KBM-7 (cell line): ENCODE measurements at regions not wholly inside any gene's neighbourhood (a gene's known extent, or its start where the extent isn't known, plus 50 kb on each side); places are given as distances from the start of the nearest gene placed in this dataset.
A peak's percentile ranks its signal among the peaks of the same experiment; 100 is the strongest.
"Not testable (repeated sequence)": the region's sequence is repeated elsewhere in the genome, so short reads cannot be mapped to it uniquely, and the experiment has no call there.

Experiments
- DNase-seq: peaks from one replicate; pipeline ENCODE4 v3.0.0-alpha.2; 2015
- in situ Hi-C: fragments of 300-500 bp; cut with MboI; formaldehyde crosslinking; loops from 2 replicates; pipeline ENCODE4 v1.14.3; 2020; ENCODE audit warnings: low sequenced_read_pairs, low pct_unique_long_range_greater_than_20kb, mixed read lengths

GRCh38 chr13:55992145-55992544 is 1148.6 kb upstream of the PRR20A start:
- DNase-seq = no peak
- in situ Hi-C loops = no loop called here

GRCh38 chr13:55999709-56000108 is 1141.0 kb upstream of the PRR20A start:
- DNase-seq = peak; percentile 2
- in situ Hi-C loops = no loop called here

- in situ Hi-C loops = no loop called here
- DNase-seq = no peak
Observed at GRCh38 chr13:56009418-56009817, 1131.3 kb upstream of the PRR20A start.

- no peak for DNase-seq
- in situ Hi-C loops = no loop called here
Observed at GRCh38 chr13:56012644-56013043, 1128.1 kb upstream of the PRR20A start.

GRCh38 chr13:56015919-56016318 is 1124.8 kb upstream of the PRR20A start:
- in situ Hi-C loops = no loop called here
- DNase-seq = no peak

GRCh38 chr13:56019606-56020005 is 1121.1 kb upstream of the PRR20A start:
- DNase-seq = no peak
- in situ Hi-C loops = no loop called here

- DNase-seq = no peak
- in situ Hi-C loops = no loop called here
Observed at GRCh38 chr13:56020425-56020824, 1120.3 kb upstream of the PRR20A start.

- in situ Hi-C loops = no loop called here
Observed at GRCh38 chr13:56039992-56040391, 1100.7 kb upstream of the PRR20A start.

GRCh38 chr13:56066321-56066720 is 1074.4 kb upstream of the PRR20A start:
- in situ Hi-C loops = no loop called here
- no peak for DNase-seq

More at GRCh38 chr13:56039992-56040391, 1100.7 kb upstream of the PRR20A start:
- no peak for DNase-seq

GRCh38 chr13:56102641-56103040 is 1038.1 kb upstream of the PRR20A start:
- in situ Hi-C loops = no loop called here
- DNase-seq = no peak

GRCh38 chr13:56110751-56111150 is 1030.0 kb upstream of the PRR20A start:
- DNase-seq = no peak
- in situ Hi-C loops = no loop called here

GRCh38 chr13:56134524-56134923 is 1006.2 kb upstream of the PRR20A start:
- in situ Hi-C loops = no loop called here
- no peak for DNase-seq

- in situ Hi-C loops = no loop called here
- DNase-seq = no peak
Observed at GRCh38 chr13:56166864-56167263, 973.9 kb upstream of the PRR20A start.

GRCh38 chr13:56168581-56168980 is 972.1 kb upstream of the PRR20A start:
- in situ Hi-C loops = no loop called here
- DNase-seq = no peak

- in situ Hi-C loops = no loop called here
- DNase-seq = no peak
Observed at GRCh38 chr13:56173346-56173745, 967.4 kb upstream of the PRR20A start.

- no peak for DNase-seq
- in situ Hi-C loops = no loop called here
Observed at GRCh38 chr13:56182598-56182997, 958.1 kb upstream of the PRR20A start.

GRCh38 chr13:56187331-56187730 is 953.4 kb upstream of the PRR20A start:
- in situ Hi-C loops = no loop called here
- DNase-seq = no peak

- in situ Hi-C loops, DNase-seq: not testable (repeated sequence)
Observed at GRCh38 chr13:56188582-56188981, 952.1 kb upstream of the PRR20A start.

GRCh38 chr13:56189439-56189838 is 951.3 kb upstream of the PRR20A start:
- DNase-seq = no peak
- in situ Hi-C loops = no loop called here

- in situ Hi-C loops = no loop called here
- no peak for DNase-seq
Observed at GRCh38 chr13:56189978-56190377, 950.7 kb upstream of the PRR20A start.

GRCh38 chr13:56198350-56198749 is 942.4 kb upstream of the PRR20A start:
- in situ Hi-C loops = no loop called here

GRCh38 chr13:56201834-56202233 is 938.9 kb upstream of the PRR20A start:
- DNase-seq = no peak
- in situ Hi-C loops = no loop called here

More at GRCh38 chr13:56198350-56198749, 942.4 kb upstream of the PRR20A start:
- no peak for DNase-seq
